ENCODE measurements at regions not wholly inside any gene's neighbourhood (a gene's known extent, or its start where the extent isn't known, plus 50 kb on each side); places are given as distances from the start of the nearest gene placed in this dataset.

DNA sequence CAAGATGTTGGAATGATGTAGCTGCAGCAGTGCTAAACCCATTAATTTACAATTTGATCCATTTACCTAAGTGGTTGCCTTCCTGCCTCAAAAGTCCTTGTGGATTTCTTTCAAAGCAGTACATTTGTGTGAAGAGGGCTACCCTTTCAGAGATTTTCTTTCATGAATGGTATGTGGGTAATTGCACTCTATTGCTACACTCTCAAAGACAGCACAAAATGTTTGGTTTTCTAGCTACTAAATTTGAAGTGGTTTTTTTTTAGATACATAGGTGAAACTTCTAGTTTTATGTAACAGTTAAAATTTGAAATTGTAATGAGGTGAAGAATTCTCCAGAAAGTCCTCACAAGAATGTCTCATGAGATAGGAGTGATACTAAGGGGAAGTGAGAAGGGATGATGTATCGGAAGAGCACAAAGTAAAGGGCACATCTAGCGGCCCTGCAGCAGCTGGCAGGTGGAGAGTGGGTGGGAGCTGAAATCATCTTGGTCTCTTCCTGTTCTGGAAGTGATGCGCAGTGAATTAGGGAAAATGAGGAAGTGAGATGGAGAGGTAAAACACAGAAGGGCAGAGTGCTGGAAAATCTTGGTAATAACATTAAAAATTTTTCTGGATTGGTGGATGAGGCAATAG, 236.8 kb upstream of the MAN1A1 start:
- in situ Hi-C loops (cut with MboI; ENCODE audit: low pct_unique_long_range_greater_than_20kb, low sequenced_read_pairs, unreplicated experiment) = no loop called here

DNA sequence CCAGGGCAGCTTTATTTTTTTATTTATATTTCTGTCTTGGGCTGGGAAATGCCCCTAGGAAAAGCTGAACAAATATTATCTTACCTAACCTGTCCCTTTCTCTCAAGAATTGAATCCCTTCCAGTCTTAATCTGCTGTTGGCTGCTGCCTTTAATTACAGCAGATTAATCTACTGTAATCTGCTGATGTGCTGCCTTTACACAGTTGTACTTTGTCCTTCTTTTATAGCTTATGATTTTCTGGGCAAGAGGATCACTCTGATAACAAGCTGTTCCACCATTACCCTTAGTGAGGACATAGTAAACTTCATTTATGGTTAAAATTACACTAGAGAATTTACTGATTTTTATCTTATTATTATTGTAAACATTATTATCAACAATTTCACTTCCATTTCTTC, 234.5 kb upstream of the MAN1A1 start:
- in situ Hi-C loops (cut with MboI; ENCODE audit: low pct_unique_long_range_greater_than_20kb, low sequenced_read_pairs, unreplicated experiment) = no loop called here
- DNase-seq (ENCODE audit: low spot score) = no peak
- TF ChIP-seq, protein P1, sequence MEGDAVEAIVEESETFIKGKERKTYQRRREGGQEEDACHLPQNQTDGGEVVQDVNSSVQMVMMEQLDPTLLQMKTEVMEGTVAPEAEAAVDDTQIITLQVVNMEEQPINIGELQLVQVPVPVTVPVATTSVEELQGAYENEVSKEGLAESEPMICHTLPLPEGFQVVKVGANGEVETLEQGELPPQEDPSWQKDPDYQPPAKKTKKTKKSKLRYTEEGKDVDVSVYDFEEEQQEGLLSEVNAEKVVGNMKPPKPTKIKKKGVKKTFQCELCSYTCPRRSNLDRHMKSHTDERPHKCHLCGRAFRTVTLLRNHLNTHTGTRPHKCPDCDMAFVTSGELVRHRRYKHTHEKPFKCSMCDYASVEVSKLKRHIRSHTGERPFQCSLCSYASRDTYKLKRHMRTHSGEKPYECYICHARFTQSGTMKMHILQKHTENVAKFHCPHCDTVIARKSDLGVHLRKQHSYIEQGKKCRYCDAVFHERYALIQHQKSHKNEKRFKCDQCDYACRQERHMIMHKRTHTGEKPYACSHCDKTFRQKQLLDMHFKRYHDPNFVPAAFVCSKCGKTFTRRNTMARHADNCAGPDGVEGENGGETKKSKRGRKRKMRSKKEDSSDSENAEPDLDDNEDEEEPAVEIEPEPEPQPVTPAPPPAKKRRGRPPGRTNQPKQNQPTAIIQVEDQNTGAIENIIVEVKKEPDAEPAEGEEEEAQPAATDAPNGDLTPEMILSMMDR (IDR thresholded peaks at IDR 0.05; ENCODE audit: extremely low read depth, insufficient read depth, missing control alignments) = no peak

More for the DNA sequence above, 236.8 kb upstream of the MAN1A1 start:
- DNase-seq (ENCODE audit: low spot score) = peak; percentile 8
- TF ChIP-seq, protein P1 (IDR thresholded peaks at IDR 0.05; ENCODE audit: extremely low read depth, insufficient read depth, missing control alignments) = peak; percentile 16

DNA sequence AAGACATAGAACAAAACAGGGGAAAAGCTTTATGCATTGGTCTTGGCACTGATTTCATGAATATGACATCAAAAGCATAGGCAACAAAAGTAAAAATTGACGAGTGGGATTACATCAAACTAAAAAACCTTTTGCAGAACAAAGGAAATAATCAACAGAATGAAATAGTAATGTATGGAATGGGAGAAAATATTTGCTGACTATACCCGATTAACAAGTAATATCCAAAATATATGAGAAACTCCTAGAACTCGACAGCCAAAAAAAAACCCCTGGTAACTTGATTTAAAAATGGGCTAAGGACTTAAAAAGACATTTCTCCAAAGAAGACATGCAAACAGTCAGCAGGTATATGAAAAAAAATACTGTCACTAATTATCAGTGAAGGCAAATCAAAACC, 231.7 kb upstream of the MAN1A1 start:
- in situ Hi-C loops (cut with MboI; ENCODE audit: low pct_unique_long_range_greater_than_20kb, low sequenced_read_pairs, unreplicated experiment) = no loop called here

DNA sequence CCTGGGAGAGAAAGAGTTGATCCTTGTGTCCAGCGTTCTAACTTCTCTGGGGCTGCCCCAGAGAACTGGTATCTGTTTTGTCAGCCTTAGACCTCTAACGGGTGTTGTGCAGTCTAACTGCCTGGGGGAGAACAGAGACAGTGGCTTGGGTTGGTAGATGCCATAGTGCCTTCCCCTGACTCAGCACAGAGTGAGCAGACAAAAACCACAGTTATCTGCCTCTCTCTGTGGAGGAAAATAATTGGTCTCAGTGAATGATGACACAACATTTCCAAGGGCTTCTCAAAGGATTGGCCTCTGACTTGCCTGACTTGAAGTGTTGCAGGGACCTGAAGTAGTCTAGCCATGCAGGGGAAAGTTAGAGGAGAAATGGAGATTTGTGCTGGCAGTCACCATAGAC, 226.2 kb upstream of the MAN1A1 start:
- in situ Hi-C loops (cut with MboI; ENCODE audit: low pct_unique_long_range_greater_than_20kb, low sequenced_read_pairs, unreplicated experiment) = no loop called here
- DNase-seq (ENCODE audit: low spot score) = no peak
- TF ChIP-seq, protein P1 (IDR thresholded peaks at IDR 0.05; ENCODE audit: extremely low read depth, insufficient read depth, missing control alignments) = no peak

More for the DNA sequence above, 231.7 kb upstream of the MAN1A1 start:
- TF ChIP-seq, protein P1 (IDR thresholded peaks at IDR 0.05; ENCODE audit: extremely low read depth, insufficient read depth, missing control alignments) = no peak
- DNase-seq (ENCODE audit: low spot score) = no peak

DNA sequence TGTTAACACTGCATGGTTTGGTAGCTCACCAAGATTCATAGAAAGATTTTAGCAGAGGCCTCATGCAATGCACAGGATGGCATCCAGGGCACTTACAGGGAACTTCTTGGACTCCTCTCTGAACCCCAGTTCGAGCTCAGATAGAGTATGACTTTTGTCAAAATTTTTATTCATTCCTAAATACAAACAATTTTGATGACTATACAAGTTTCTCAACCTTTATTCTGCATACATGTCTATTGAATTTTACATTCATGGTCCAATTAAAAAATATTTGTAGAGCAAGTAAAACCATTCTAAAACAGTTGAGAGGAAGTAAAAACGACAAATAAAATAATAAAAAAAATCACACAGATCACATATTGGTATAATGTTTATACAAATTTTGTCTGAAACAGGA, 219.0 kb upstream of the MAN1A1 start:
- in situ Hi-C loops (cut with MboI; ENCODE audit: low pct_unique_long_range_greater_than_20kb, low sequenced_read_pairs, unreplicated experiment) = no loop called here
- DNase-seq (ENCODE audit: low spot score) = no peak

DNA sequence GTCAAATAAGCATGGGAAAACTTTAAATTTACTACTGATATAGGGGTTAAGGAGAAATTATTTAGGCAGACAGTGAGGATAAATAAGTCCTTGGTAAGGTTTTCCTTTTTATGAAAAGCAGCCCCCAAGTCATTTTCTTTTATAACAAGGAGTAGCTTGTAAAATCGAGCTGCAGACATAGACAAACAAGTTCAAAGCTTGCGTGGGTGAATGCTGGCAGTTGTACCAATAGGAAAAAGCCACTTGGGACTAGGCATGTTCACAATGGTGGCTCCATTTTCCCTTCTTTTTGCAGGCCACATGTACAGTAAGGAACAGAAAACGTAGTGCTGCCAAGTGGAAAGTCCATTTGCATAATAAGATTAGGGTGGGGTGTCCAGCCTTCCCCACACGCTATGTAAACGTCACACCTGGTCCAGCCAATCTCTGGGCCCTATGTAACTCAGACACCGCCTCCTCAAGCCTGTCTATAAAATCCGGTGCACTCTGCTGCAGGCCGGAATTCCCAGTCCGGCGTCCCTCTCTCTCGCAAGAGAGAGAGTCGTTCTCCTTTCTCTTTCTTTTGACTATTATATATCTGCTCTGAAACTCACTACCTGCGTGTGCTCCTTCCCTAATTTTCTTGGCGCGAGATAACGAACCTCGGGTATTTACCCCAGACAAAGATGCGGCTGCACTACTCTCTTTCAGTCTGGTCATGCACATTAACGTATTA, 217.1 kb upstream of the MAN1A1 start:
- DNase-seq (ENCODE audit: low spot score) = no peak
- in situ Hi-C loops (cut with MboI; ENCODE audit: low pct_unique_long_range_greater_than_20kb, low sequenced_read_pairs, unreplicated experiment) = no loop called here
- TF ChIP-seq, protein P1 (IDR thresholded peaks at IDR 0.05; ENCODE audit: extremely low read depth, insufficient read depth, missing control alignments) = no peak

More for the DNA sequence above, 219.0 kb upstream of the MAN1A1 start:
- TF ChIP-seq, protein P1 (IDR thresholded peaks at IDR 0.05; ENCODE audit: extremely low read depth, insufficient read depth, missing control alignments) = no peak

Data from GM13977 (cell line).